ENCODE measurements at regions not wholly inside any gene's neighbourhood (a gene's known extent, or its start where the extent isn't known, plus 50 kb on each side); places are given as distances from the start of the nearest gene placed in this dataset.

GRCh38 chr20:48348022-48348421, 479.8 kb downstream of the PREX1 start:
- H3K4me2 ChIP-seq (ENCODE audit: low read length) = no peak overlapping the region
- H3K4me1 ChIP-seq (ENCODE audit: control insufficient read depth, low read length) = no peaks in the 10 kb centered on the region
- H3F3A ChIP-seq (ENCODE audit: control insufficient read depth, insufficient read depth) = no peaks in the 10 kb centered on the region
- H3K27ac ChIP-seq (ENCODE audit: low read depth, low read length) = no peak overlapping the region
- no peak for TF ChIP-seq EZH2phosphoT487 (IDR thresholded peaks at IDR 0.05; ENCODE audit: borderline replicate concordance, low read length)
- TF ChIP-seq CTCF (IDR thresholded peaks at IDR 0.05; ENCODE audit: low read depth, low read length, poor library complexity, severe bottlenecking) = no peak
- no peaks in the 10 kb centered on the region for H3K79me2 ChIP-seq (ENCODE audit: control insufficient read depth, low read length)
- H3K4me3 ChIP-seq (ENCODE audit: low read length) = no peak overlapping the region
- H4K20me1 ChIP-seq (ENCODE audit: control insufficient read depth, insufficient read depth, low read depth, low read length) = no peaks in the 10 kb centered on the region
- no peaks in the 10 kb centered on the region for H3K9me3 ChIP-seq (ENCODE audit: control insufficient read depth, insufficient read depth, low read length)
- H3K9me2 ChIP-seq (replicated peaks; ENCODE audit: control insufficient read depth, low read length) = no peaks in the 10 kb centered on the region
- H3K27me3 ChIP-seq (ENCODE audit: control insufficient read depth, low read length) = 0 out of 2 replicates have a peak, but pooled peaks cover 2% of the 10 kb centered on the region
- no peaks in the 10 kb centered on the region for H3K36me3 ChIP-seq (ENCODE audit: control insufficient read depth, low read length)

- no peak overlapping the region for H3K4me2 ChIP-seq (ENCODE audit: low read length)
- H4K20me1 ChIP-seq (ENCODE audit: control insufficient read depth, insufficient read depth, low read depth, low read length) = no peaks in the 10 kb centered on the region
- no peaks in the 10 kb centered on the region for H3K9me2 ChIP-seq (replicated peaks; ENCODE audit: control insufficient read depth, low read length)
- H3K9me3 ChIP-seq (ENCODE audit: control insufficient read depth, insufficient read depth, low read length) = no peaks in the 10 kb centered on the region
- no peaks in the 10 kb centered on the region for H3F3A ChIP-seq (ENCODE audit: control insufficient read depth, insufficient read depth)
- H3K27me3 ChIP-seq (ENCODE audit: control insufficient read depth, low read length) = peaks cover 9% of the 10 kb centered on the region; the same call in 1 of the 2 replicates
- no peak overlapping the region for H3K27ac ChIP-seq (ENCODE audit: low read depth, low read length)
- H3K79me2 ChIP-seq (ENCODE audit: control insufficient read depth, low read length) = no peaks in the 10 kb centered on the region
- H3K4me3 ChIP-seq (ENCODE audit: low read length) = no peak overlapping the region
- TF ChIP-seq EZH2phosphoT487 (IDR thresholded peaks at IDR 0.05; ENCODE audit: borderline replicate concordance, low read length) (no peak), CTCF (IDR thresholded peaks at IDR 0.05; ENCODE audit: low read depth, low read length, poor library complexity, severe bottlenecking) (no peak)
- H3K4me1 ChIP-seq (ENCODE audit: control insufficient read depth, low read length) = no peaks in the 10 kb centered on the region
- no peaks in the 10 kb centered on the region for H3K36me3 ChIP-seq (ENCODE audit: control insufficient read depth, low read length)
Measured at GRCh38 chr20:48342822-48343513, 484.8 kb downstream of the PREX1 start.

GRCh38 chr20:48340883-48341281, 486.9 kb downstream of the PREX1 start:
- no peaks in the 10 kb centered on the region for H3K9me2 ChIP-seq (replicated peaks; ENCODE audit: control insufficient read depth, low read length)
- H3K4me3 ChIP-seq (ENCODE audit: low read length) = no peak overlapping the region
- no peaks in the 10 kb centered on the region for H3K4me1 ChIP-seq (ENCODE audit: control insufficient read depth, low read length)
- no peaks in the 10 kb centered on the region for H3K79me2 ChIP-seq (ENCODE audit: control insufficient read depth, low read length)
- H3K27me3 ChIP-seq (ENCODE audit: control insufficient read depth, low read length) = peaks cover 7% of the 10 kb centered on the region; the same call in 1 of the 2 replicates
- no peaks in the 10 kb centered on the region for H3K36me3 ChIP-seq (ENCODE audit: control insufficient read depth, low read length)
- H3K4me2 ChIP-seq (ENCODE audit: low read length) = no peak overlapping the region
- H3K9me3 ChIP-seq (ENCODE audit: control insufficient read depth, insufficient read depth, low read length) = no peaks in the 10 kb centered on the region
- no peaks in the 10 kb centered on the region for H4K20me1 ChIP-seq (ENCODE audit: control insufficient read depth, insufficient read depth, low read depth, low read length)
- TF ChIP-seq CTCF (IDR thresholded peaks at IDR 0.05; ENCODE audit: low read depth, low read length, poor library complexity, severe bottlenecking) = no peak
- TF ChIP-seq EZH2phosphoT487 (IDR thresholded peaks at IDR 0.05; ENCODE audit: borderline replicate concordance, low read length) = no peak
- H3F3A ChIP-seq (ENCODE audit: control insufficient read depth, insufficient read depth) = no peaks in the 10 kb centered on the region
- no peak overlapping the region for H3K27ac ChIP-seq (ENCODE audit: low read depth, low read length)
